Activated CD4-positive, alpha-beta T cell treated with anti-CD3 and anti-CD28 coated beads for 36 hours (primary cell): ENCODE measurements at regions not wholly inside any gene's neighbourhood (a gene's known extent, or its start where the extent isn't known, plus 50 kb on each side); places are given as distances from the start of the nearest gene placed in this dataset.

Experiments used
- ATAC-seq: fragments of 200-7000 bp; cut with Tn5 transposase; one replicate; pipeline ENCODE4 v1.10.0; 2021; ENCODE audit warnings: mild to moderate bottlenecking, moderate library complexity
- CTCF ChIA-PET: fragments of 350-600 bp; sonication (Branson Sonifier 250); formaldehyde crosslinking; loops from one replicate; lab custom pipeline; 2021; ENCODE audit warnings: antibody characterized with exemption; lab: Charles Lee
- POLR2A ChIA-PET: fragments of 350-600 bp; sonication (Branson Sonifier 250); formaldehyde crosslinking; loops from one replicate; lab custom pipeline; 2021; ENCODE audit warnings: antibody characterized with exemption, inconsistent platforms; lab: Charles Lee
- DNase-seq: peaks from one replicate; pipeline ENCODE4 v3.0.0-alpha.2; 2020
- H3K27ac Mint-ChIP-seq: one replicate; pipeline ENCODE4 v1.8.0; 2021; ENCODE audit warnings: mixed read lengths
- H3K27me3 Mint-ChIP-seq: one replicate; pipeline ENCODE4 v1.8.0; 2021; ENCODE audit warnings: mixed read lengths
- H3K36me3 Mint-ChIP-seq: one replicate; pipeline ENCODE4 v1.8.0; 2021; ENCODE audit warnings: low read depth, mixed read lengths
- H3K4me1 Mint-ChIP-seq: one replicate; pipeline ENCODE4 v1.8.0; 2021; ENCODE audit warnings: mixed read lengths
- H3K4me3 Mint-ChIP-seq: one replicate; pipeline ENCODE4 v1.8.0; 2021; ENCODE audit warnings: mild to moderate bottlenecking, moderate library complexity, mixed read lengths
- H3K9me3 Mint-ChIP-seq: one replicate; pipeline ENCODE4 v1.8.0; 2021; ENCODE audit warnings: low read depth, mixed read lengths
- intact Hi-C, 2 experiments: fragments of 100-400 bp; cut with DNase I in 1 of 2; cut with micrococcal nuclease in 1 of 2; formaldehyde crosslinking; loops; one replicate each; pipeline versions ENCODE4 v1.14.2 to v1.15.1; 2022 to 2024; cut with DNase I, micrococcal nuclease

GRCh38 chr14:53651096-53651740 lies 305.4 kb downstream of the BMP4 start:
- ChIA-PET POLR2A (no interaction called here), CTCF (no interaction called here)
- Mint-ChIP-seq H3K4me3 (no peak overlapping the region), H3K27ac (no peak overlapping the region), H3K9me3 (no peaks in the 10 kb centered on the region), H3K27me3 (no peaks in the 10 kb centered on the region), H3K36me3 (no peaks in the 10 kb centered on the region), H3K4me1 (no peaks in the 10 kb centered on the region)
- DNase-seq (no peak), ATAC-seq (no peak)
- intact Hi-C loops, result no loop called here

GRCh38 chr14:53646925-53647324 lies 309.7 kb downstream of the BMP4 start:
- Mint-ChIP-seq H3K9me3 (peaks cover 12% of the 10 kb centered on the region), H3K4me1 (no peaks in the 10 kb centered on the region), H3K27ac (no peak overlapping the region), H3K4me3 (no peak overlapping the region), H3K27me3 (peaks cover 3% of the 10 kb centered on the region), H3K36me3 (no peaks in the 10 kb centered on the region)
- CTCF ChIA-PET, result no interaction called here
- intact Hi-C loops, result no loop called here
- POLR2A ChIA-PET, result no interaction called here
- no peak for DNase-seq
- no peak for ATAC-seq

DNA sequence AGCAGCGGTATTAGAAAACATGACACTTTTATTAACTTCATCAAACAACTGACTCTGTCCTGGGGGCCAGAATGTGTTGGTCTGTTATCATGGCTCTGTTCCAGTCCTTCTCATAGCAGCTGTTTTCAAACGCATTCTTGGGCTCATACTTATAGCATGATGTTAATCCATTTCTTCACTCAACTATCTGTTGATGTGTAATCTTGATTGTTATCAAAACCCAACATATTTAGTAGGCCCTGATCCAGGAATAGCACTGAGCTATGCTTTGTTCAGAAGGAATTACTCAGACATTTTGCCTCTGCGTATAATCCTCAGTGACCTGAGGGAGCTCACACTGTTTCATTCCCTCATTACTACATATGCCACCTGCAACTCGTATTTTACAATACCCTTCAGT lies 315.9 kb downstream of the BMP4 start:
- POLR2A ChIA-PET, result no interaction called here
- no peaks in the 10 kb centered on the region for H3K36me3 Mint-ChIP-seq
- no peak overlapping the region for H3K4me3 Mint-ChIP-seq
- no peak for ATAC-seq
- H3K27me3 Mint-ChIP-seq, result no peaks in the 10 kb centered on the region
- H3K4me1 Mint-ChIP-seq, result no peaks in the 10 kb centered on the region
- intact Hi-C loops, result no loop called here
- no peak overlapping the region for H3K27ac Mint-ChIP-seq
- CTCF ChIA-PET, result interaction anchor here (0.5 kb wide), 1 partner anchor 220 kb away, joined by 3 read pairs; no protein-coding TSS in a partner anchor
- H3K9me3 Mint-ChIP-seq, result peaks cover 11% of the 10 kb centered on the region
- DNase-seq, result no peak

DNA sequence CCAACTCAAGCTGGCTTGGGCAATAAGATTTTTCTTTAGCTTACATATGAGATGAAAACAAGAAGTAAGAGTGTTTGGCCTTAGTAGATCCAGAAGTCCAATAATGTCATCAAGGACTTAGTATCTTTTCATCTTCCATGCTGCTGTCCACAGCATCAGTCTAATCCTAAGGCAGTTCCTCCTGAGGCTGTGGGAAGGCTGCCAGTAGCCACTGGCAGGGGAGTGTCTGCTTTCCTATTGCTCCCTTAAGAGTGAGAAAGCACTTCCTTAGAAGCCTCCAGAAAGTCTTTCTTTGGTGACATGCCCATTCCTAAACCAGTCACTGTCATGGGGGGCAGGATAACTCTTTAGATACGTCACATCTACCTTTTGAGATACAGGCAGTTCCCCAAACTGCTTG lies 317.7 kb downstream of the BMP4 start:
- Mint-ChIP-seq H3K27me3 (no peaks in the 10 kb centered on the region), H3K4me3 (no peak overlapping the region), H3K36me3 (no peaks in the 10 kb centered on the region), H3K4me1 (no peaks in the 10 kb centered on the region), H3K27ac (no peak overlapping the region), H3K9me3 (peaks cover 4% of the 10 kb centered on the region)
- DNase-seq, result no peak
- intact Hi-C loops, result no loop called here
- no peak for ATAC-seq
- ChIA-PET CTCF (no interaction called here), POLR2A (no interaction called here)

GRCh38 chr14:53634793-53635192 lies 321.8 kb downstream of the BMP4 start:
- no peak overlapping the region for H3K27ac Mint-ChIP-seq
- DNase-seq, result no peak
- ATAC-seq, result no peak
- POLR2A ChIA-PET, result no interaction called here
- no peaks in the 10 kb centered on the region for H3K4me1 Mint-ChIP-seq
- no peak overlapping the region for H3K4me3 Mint-ChIP-seq
- H3K36me3 Mint-ChIP-seq, result no peaks in the 10 kb centered on the region
- no peaks in the 10 kb centered on the region for H3K9me3 Mint-ChIP-seq
- intact Hi-C loops, result no loop called here
- no peaks in the 10 kb centered on the region for H3K27me3 Mint-ChIP-seq
- CTCF ChIA-PET, result no interaction called here

- POLR2A ChIA-PET, result no interaction called here
- no peaks in the 10 kb centered on the region for H3K4me1 Mint-ChIP-seq
Observed at GRCh38 chr14:53630336-53630735, 326.3 kb downstream of the BMP4 start.

GRCh38 chr14:53628732-53629430 lies 327.7 kb downstream of the BMP4 start:
- Mint-ChIP-seq H3K9me3 (no peaks in the 10 kb centered on the region), H3K4me1 (no peaks in the 10 kb centered on the region), H3K27ac (no peak overlapping the region), H3K36me3 (no peaks in the 10 kb centered on the region), H3K4me3 (no peak overlapping the region), H3K27me3 (no peaks in the 10 kb centered on the region)
- intact Hi-C loops, result no loop called here
- ChIA-PET CTCF (no interaction called here), POLR2A (no interaction called here)
- ATAC-seq, result no peak
- no peak for DNase-seq

More at GRCh38 chr14:53630336-53630735, 326.3 kb downstream of the BMP4 start:
- Mint-ChIP-seq H3K27me3 (no peaks in the 10 kb centered on the region), H3K4me3 (no peak overlapping the region), H3K9me3 (no peaks in the 10 kb centered on the region), H3K27ac (no peak overlapping the region), H3K36me3 (no peaks in the 10 kb centered on the region)
- no peak for ATAC-seq
- CTCF ChIA-PET, result no interaction called here
- intact Hi-C loops, result no loop called here
- DNase-seq, result no peak

DNA sequence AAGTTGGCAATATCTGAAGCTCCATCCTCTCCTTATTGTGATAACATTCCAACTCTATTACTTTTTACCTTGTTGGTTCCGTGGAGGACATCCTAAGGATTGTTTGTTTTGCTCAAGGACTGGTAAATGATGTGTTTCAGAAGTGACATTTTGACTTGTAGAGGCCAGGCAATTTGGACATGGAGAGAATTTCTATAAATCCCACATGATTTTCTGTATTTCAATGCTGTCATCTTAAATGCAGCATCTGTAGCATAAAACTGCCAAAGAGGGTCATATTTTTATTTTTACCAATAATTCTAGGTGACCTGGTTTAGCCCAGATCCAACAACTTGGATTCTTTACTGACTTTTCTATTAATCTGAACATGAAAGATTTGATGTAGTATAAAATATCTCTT lies 328.4 kb downstream of the BMP4 start:
- ChIA-PET POLR2A (no interaction called here), CTCF (no interaction called here)
- intact Hi-C loops, result no loop called here
- Mint-ChIP-seq H3K4me1 (no peaks in the 10 kb centered on the region), H3K36me3 (no peaks in the 10 kb centered on the region), H3K27ac (no peak overlapping the region), H3K4me3 (no peak overlapping the region), H3K27me3 (no peaks in the 10 kb centered on the region), H3K9me3 (no peaks in the 10 kb centered on the region)
- no peak for ATAC-seq
- no peak for DNase-seq

GRCh38 chr14:53626761-53627160 lies 329.9 kb downstream of the BMP4 start:
- Mint-ChIP-seq H3K27ac (no peak overlapping the region), H3K4me3 (no peak overlapping the region), H3K36me3 (no peaks in the 10 kb centered on the region), H3K4me1 (no peaks in the 10 kb centered on the region), H3K9me3 (no peaks in the 10 kb centered on the region), H3K27me3 (no peaks in the 10 kb centered on the region)
- POLR2A ChIA-PET, result no interaction called here
- intact Hi-C loops, result no loop called here
- DNase-seq, result no peak
- CTCF ChIA-PET, result interaction anchor here (1.3 kb wide), 1 partner anchor 322 kb away, joined by 3 read pairs; no protein-coding TSS in a partner anchor
- no peak for ATAC-seq

- H3K4me3 Mint-ChIP-seq, result no peak overlapping the region
- intact Hi-C loops, result no loop called here
- H3K4me1 Mint-ChIP-seq, result no peaks in the 10 kb centered on the region
- no peak overlapping the region for H3K27ac Mint-ChIP-seq
- DNase-seq (no peak), ATAC-seq (no peak)
- ChIA-PET POLR2A (no interaction called here), CTCF (no interaction called here)
- no peaks in the 10 kb centered on the region for H3K9me3 Mint-ChIP-seq
- no peaks in the 10 kb centered on the region for H3K27me3 Mint-ChIP-seq
- no peaks in the 10 kb centered on the region for H3K36me3 Mint-ChIP-seq
Observed at GRCh38 chr14:53622447-53622846, 334.2 kb downstream of the BMP4 start.

- Mint-ChIP-seq H3K4me1 (no peaks in the 10 kb centered on the region), H3K27ac (no peak overlapping the region), H3K27me3 (peaks cover 2% of the 10 kb centered on the region), H3K9me3 (no peaks in the 10 kb centered on the region), H3K4me3 (no peak overlapping the region), H3K36me3 (no peaks in the 10 kb centered on the region)
- intact Hi-C loops, result no loop called here
- DNase-seq (no peak), ATAC-seq (no peak)
- POLR2A ChIA-PET, result no interaction called here
- CTCF ChIA-PET, result no interaction called here
Observed at GRCh38 chr14:53621921-53622320, 334.7 kb downstream of the BMP4 start.

- no peak for ATAC-seq
- Mint-ChIP-seq H3K4me3 (no peak overlapping the region), H3K27me3 (peaks cover 2% of the 10 kb centered on the region), H3K9me3 (no peaks in the 10 kb centered on the region), H3K36me3 (no peaks in the 10 kb centered on the region), H3K4me1 (no peaks in the 10 kb centered on the region), H3K27ac (no peak overlapping the region)
- ChIA-PET CTCF (no interaction called here), POLR2A (no interaction called here)
- intact Hi-C loops, result no loop called here
- no peak for DNase-seq
Observed at GRCh38 chr14:53621433-53621832, 335.2 kb downstream of the BMP4 start.
